ENCODE measurements at regions not wholly inside any gene's neighbourhood (a gene's known extent, or its start where the extent isn't known, plus 50 kb on each side); places are given as distances from the start of the nearest gene placed in this dataset.
"Not testable (repeated sequence)": the region's sequence is repeated elsewhere in the genome, so short reads cannot be mapped to it uniquely, and the experiment has no call there.

GRCh38 chr1:8228253-8228652 lies 89.7 kb upstream of the SLC45A1 start:
- no peak for DNase-seq

- DNase-seq, result not testable (repeated sequence)
These were observed 90.2 kb upstream of the SLC45A1 start for GRCh38 chr1:8227674-8228073.

GRCh38 chr1:8226747-8227146 lies 91.2 kb upstream of the SLC45A1 start:
- DNase-seq, result no peak

GRCh38 chr1:8226024-8226423 lies 91.9 kb upstream of the SLC45A1 start:
- not testable (repeated sequence) for DNase-seq

- DNase-seq, result no peak
These were observed 94.4 kb upstream of the SLC45A1 start for GRCh38 chr1:8223526-8223925.

GRCh38 chr1:8222789-8223188 lies 95.1 kb upstream of the SLC45A1 start:
- no peak for DNase-seq

- no peak for DNase-seq
These were observed 98.4 kb upstream of the SLC45A1 start for GRCh38 chr1:8219530-8219929.

GRCh38 chr1:8218351-8219092 lies 99.4 kb upstream of the SLC45A1 start:
- no peak for DNase-seq

- DNase-seq, result no peak
These were observed 100.1 kb upstream of the SLC45A1 start for GRCh38 chr1:8217809-8218208.

- DNase-seq, result peak in 9 of 56 donors; percentile 2 to 16 (median 9)
These were observed 100.8 kb upstream of the SLC45A1 start for GRCh38 chr1:8217011-8217711.

- DNase-seq, result no peak
These were observed 101.9 kb upstream of the SLC45A1 start for GRCh38 chr1:8216005-8216404.

- DNase-seq, result no peak
These were observed 103.3 kb upstream of the SLC45A1 start for GRCh38 chr1:8214501-8215173.

- DNase-seq, result no peak
These were observed 104.2 kb upstream of the SLC45A1 start for GRCh38 chr1:8213676-8214075.

- DNase-seq, result no peak
These were observed 104.8 kb upstream of the SLC45A1 start for GRCh38 chr1:8213136-8213535.

- no peak for DNase-seq
These were observed 105.3 kb upstream of the SLC45A1 start for GRCh38 chr1:8212580-8213031.

GRCh38 chr1:8211883-8212579 lies 105.9 kb upstream of the SLC45A1 start:
- DNase-seq, result no peak

- DNase-seq, result no peak
These were observed 106.5 kb upstream of the SLC45A1 start for GRCh38 chr1:8211251-8211882.

GRCh38 chr1:8207202-8207601 lies 110.7 kb upstream of the SLC45A1 start:
- no peak for DNase-seq

- DNase-seq, result no peak
These were observed 111.5 kb upstream of the SLC45A1 start for GRCh38 chr1:8206391-8206790.

- DNase-seq, result no peak
These were observed 112.1 kb upstream of the SLC45A1 start for GRCh38 chr1:8205771-8206170.

GRCh38 chr1:8204826-8205225 lies 113.1 kb upstream of the SLC45A1 start:
- DNase-seq, result no peak
